ENCODE measurements at regions not wholly inside any gene's neighbourhood (a gene's known extent, or its start where the extent isn't known, plus 50 kb on each side); places are given as distances from the start of the nearest gene placed in this dataset.

GRCh38 chr2:45168711-45169338, 159.6 kb upstream of the SIX2 start:
- WGBS = 2% methylated on average over 70 of the region's 70 CpGs
- Histone ChIP-seq H3K4me3 (ENCODE audit: low read depth in 1 of 3, low read length in 3 of 3) (peak overlapping the region in 2 of 3 donors; percentile 51 to 53), H3K9ac (ENCODE audit: low read depth in 1 of 2, low read length in 2 of 2) (no peak overlapping the region), H3K36me3 (ENCODE audit: control insufficient read depth in 4 of 4, insufficient read depth in 3 of 4, low read depth in 1 of 4, low read length in 3 of 4) (no peaks in the 10 kb centered on the region), H3K4me1 (ENCODE audit: control insufficient read depth in 4 of 4, insufficient read depth in 4 of 4, low read length in 3 of 4) (peaks cover 7 to 24% (median 15%) of the 10 kb centered on the region in 4 donors), H3K9me3 (ENCODE audit: control insufficient read depth in 4 of 4, low read length in 3 of 4) (no peaks in the 10 kb centered on the region), H3K27me3 (ENCODE audit: control insufficient read depth in 4 of 4, insufficient read depth in 4 of 4, low read length in 3 of 4) (peaks cover 0 to 15% (median 1%) of the 10 kb centered on the region in 4 donors), H3K27ac (ENCODE audit: low read depth in 1 of 2, low read length in 2 of 2) (no peak overlapping the region)
- DNase-seq (ENCODE audit: low spot score) = no peak
- TF ChIP-seq MAX (IDR thresholded peaks at IDR 0.05) (no peak), JUND (IDR thresholded peaks at IDR 0.05) (no peak), GABPA (IDR thresholded peaks at IDR 0.05 in 1 of 2, conservative IDR thresholded peaks at IDR 0.05 in 1 of 2) (no peak), NR2F2 (IDR thresholded peaks at IDR 0.05) (no peak), HNF4A (conservative IDR thresholded peaks at IDR 0.05) (no peak), FOXA1 (IDR thresholded peaks at IDR 0.05) (no peak), HNF4G (IDR thresholded peaks at IDR 0.05) (no peak), EGR1 (IDR thresholded peaks at IDR 0.05; ENCODE audit: low read depth in 2 of 2) (no peak), ATF3 (IDR thresholded peaks at IDR 0.05) (no peak), FOXA2 (IDR thresholded peaks at IDR 0.05) (no peak), YY1 (IDR thresholded peaks at IDR 0.05) (no peak), RAD21 (IDR thresholded peaks at IDR 0.05) (no peak), TAF1 (conservative IDR thresholded peaks at IDR 0.05) (no peak), SP1 (IDR thresholded peaks at IDR 0.05) (no peak), ZBTB33 (IDR thresholded peaks at IDR 0.05) (no peak), REST (IDR thresholded peaks at IDR 0.05) (no peak), RXRA (IDR thresholded peaks at IDR 0.05) (no peak), CTCF (IDR thresholded peaks at IDR 0.05; ENCODE audit: low read depth, low read length, missing input control) (no peak)
